Kasumi-1 (cell line): ENCODE measurements at regions not wholly inside any gene's neighbourhood (a gene's known extent, or its start where the extent isn't known, plus 50 kb on each side); places are given as distances from the start of the nearest gene placed in this dataset.

Experiments used
- DNase-seq, 2 experiments: peaks; one replicate each; lab custom pipeline; 2025; lab: John Stamatoyannopoulos, UW

DNA sequence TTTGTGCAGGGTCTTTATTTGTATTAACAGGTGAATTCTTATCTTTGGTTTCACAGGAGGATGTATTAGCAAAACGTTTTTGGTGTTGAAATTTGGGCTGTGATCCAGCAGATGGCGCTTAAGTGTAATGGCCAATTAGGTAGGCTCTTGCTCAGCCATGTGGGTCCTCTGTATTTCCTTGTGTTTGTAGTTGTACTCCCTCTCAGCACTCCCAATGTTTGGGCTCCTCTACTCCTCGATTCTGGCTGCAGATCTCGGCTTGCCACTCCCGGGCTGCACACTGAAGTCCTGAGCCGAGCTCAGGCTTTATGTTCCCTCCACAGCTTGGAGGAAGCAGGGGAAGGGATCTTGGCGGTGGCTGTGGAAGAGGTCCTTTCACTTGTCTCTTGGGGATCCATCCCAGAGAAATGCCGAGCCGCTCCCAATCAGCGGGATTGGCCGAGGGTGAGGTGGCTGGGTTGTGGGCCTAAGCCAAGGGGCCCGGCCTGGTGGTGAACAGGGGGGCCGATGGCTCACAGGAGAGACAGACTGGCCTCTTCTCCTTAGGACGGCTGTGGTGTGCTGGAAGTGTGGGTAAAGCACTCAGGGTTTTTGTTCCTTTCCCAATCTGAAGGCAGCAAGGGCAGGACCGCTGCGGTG, 133.7 kb downstream of the AEBP2 start:
- peak; percentile 84 to 85 for DNase-seq

DNA sequence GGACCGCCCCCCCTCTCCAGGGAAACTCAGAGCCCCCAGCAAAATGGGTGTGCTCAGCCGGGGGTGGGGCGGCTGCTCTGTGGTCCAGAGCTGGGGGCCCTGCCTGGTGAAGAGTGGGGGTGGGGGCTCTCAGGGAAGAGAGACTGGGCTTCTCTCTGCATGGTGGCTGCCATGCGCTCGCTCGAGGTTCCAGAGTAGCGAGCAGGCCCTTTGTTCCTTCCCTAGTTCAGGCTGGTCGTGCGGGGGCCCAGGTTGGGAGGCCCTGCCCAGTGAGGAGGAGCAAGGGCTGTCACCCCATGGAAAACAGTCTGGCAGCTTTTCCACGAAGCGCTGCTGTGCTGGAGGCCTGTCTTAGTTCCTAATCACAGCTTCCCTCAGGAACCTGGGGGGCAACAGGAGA, 134.6 kb downstream of the AEBP2 start:
- no peak for DNase-seq

DNA sequence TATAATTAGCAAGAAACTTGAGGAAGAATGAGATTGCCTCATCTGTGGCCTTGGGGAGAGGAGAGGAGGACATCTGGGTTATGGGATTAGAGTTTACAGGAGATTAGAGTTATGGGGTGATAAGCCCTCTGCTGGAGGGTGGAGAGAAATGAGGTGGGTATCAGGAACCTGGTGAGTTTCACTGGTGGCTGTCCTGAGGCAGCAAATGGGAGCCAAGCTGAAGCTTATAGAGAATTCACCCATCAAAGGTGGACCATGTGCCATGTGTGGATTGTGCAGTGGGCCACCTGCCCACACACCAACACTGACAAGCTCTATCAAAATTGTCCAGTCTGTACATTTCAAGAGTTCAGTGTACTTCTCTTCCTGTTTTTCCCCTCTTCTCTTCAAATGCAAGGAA, 135.3 kb downstream of the AEBP2 start:
- peak in 1 of 2 experiments; percentile 22 for DNase-seq

DNA sequence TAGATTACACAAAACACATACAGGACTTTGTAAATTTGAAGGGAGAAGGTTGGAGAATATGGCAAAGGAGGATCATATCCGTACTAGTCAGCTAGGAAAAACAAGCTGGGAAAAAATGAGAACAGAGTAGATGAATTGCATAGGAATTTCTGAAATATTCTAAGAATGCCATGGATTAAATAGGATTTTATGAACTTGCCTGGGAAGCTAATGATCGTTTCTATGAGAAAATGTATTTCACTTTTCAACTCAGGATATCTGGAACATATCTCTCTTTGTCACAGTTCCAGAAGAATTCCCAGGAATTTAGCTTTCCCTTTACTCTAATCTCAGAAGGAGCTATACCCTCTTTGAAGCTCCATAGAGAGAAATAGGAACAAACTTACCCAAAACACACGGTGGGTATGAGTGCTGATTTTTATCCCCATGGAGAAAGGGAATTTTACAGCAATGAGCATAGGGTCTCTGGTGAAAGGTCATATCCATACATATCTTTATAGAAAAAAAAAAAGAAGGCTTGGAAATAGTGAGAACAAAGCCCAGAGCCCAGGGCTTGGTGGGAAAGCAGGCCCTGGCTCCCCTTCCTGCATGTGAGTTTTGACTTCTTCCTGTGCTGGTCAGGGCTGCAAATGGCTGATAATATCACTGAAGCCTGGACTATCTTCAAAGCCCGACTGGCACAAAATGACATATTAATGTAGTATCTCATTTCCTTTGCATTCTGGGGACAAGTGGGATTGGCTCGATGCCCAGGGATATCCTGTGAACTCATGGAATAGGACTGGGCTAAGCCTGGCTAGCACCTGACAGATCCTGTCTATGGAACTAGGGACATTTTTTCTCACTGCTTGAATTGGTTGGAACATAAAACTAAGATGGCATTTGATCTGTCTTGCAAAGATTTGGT, 136.3 kb downstream of the AEBP2 start:
- no peak for DNase-seq

DNA sequence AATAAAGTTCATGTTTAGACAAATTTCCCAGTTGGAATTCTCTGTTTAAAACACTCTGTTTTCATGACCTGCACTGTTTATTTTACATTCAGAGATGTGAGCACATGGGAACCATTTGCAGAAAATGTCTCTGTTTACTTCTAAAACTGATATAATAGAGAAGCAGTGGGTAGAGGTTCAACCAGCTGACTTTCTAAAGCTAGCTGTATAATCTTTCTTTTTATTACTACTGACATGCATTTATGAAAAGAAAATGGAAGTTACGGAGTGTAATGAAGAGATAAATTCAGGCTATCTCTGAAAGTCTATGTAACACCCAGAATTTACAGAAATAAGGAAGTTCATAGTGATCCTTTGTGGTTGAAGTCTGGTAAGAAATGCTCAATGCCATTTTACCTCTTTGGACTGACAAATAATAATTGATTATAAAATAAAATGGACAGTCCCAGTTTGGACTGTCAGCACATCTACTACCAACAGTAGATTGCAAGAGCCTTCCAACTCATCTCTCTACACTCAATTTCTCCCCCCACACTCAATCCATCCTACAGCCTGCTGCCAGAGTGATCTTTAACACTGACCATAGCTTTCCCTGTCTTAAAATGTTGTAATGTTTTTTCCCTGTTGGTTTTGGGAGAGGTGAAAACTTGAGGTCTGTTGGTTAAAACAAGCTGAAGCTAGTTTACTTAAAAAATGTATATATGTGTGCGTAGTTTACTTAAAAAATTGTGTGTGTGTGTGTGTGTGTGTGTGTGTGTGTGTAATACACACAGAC, 137.4 kb downstream of the AEBP2 start:
- DNase-seq, result peak; percentile 60 to 74

DNA sequence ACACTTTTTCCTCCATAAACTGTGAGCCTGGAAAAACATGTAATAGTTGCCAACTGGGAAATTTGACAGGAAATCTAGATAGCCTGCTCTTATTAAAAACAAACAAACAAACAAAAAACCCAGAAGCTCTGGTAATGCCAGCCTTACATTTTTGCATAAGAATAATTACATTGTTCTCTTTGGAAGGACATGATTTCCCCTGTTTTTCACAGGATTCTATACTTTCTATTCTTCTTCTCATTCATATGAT, 137.9 kb downstream of the AEBP2 start:
- DNase-seq, result no peak

DNA sequence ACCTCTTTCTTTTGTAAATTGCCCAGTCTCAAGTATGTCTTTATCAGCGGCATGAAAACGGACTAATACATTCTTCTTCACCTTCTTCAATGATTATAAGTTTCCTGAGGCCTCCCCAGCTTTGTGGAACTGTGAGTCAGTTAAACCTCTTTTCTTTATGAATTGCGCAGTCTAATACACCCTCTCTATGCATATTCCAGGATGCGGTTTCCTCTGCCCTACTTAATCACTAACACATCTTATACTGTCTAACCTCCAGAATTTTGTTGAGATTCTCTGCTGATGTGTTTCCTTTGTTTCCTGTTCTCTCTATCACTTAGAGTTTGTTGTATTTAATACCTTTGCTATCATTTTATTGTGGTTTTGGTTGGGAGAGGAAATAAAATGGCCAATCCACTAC, 145.4 kb downstream of the AEBP2 start:
- DNase-seq, result no peak

DNA sequence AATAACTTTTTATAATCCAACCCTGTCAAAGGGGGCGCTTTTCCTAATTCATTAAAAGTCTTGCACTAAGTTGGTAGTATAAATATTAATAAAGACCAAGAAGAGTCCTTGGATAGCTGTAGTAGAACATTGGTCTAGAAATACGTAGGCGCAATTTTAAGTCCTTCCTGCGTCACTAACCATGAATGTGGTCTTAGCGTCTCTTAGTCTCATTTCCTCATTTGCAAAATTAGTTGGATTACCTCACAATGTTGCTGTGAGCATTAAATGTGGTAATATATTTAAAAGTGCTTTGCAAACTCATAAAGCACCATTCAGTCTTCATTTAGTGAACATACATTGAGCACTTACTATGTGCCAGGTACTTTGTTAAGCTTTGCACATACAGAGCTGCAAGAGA, 149.7 kb downstream of the AEBP2 start:
- DNase-seq, result no peak

DNA sequence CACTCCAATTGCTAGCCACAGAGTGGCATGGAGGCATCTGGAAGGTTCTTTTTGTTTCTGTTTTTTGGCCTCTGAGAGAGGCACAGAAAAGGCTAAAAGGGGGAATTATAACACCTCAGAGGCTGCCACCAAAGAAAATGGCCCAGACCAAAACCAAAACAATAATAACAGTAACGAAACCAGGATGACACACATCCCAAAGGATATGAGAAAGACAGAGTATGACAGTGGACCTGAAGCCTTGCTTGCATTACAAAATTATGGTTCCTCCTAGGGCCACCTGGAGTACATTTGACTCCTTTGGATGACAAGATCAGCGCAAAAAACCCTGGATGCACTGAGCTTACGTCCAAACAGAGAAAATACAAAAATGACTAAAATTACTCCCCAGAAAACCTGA, 152.7 kb downstream of the AEBP2 start:
- DNase-seq, result no peak

DNA sequence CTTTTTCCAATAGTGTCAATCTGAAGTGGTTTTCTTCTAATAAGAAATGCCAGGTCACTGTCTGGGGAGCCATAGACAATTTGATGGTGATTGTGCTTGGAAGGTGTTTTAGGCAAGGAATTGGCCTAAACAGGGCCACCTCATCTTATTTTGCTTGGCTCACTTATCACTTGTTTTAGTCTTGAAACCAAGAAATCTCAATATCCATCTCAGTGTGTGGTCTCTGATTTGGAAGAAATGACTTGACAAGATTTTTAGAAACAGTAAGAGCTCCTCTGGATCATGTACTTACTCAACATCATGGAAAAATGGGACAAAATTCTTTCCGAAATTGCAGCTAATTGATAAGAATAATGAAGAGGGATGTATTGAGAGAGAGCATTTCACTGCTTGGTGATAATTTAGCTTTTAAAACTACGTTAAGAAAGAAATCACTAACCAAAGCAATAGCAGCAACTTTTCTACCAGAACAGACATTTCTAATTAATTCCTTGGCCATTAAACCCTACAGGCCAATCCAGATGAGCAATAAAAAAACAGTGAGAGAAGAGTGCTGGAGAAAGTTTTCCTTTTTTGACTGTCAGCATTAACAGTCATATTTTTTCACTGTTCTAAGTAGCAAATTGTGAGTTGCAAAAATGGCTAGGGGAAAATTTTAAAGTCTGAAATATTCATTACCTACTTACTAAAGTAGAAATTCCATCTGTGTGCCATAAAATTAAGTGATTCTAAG, 157.3 kb downstream of the AEBP2 start:
- no peak for DNase-seq

DNA sequence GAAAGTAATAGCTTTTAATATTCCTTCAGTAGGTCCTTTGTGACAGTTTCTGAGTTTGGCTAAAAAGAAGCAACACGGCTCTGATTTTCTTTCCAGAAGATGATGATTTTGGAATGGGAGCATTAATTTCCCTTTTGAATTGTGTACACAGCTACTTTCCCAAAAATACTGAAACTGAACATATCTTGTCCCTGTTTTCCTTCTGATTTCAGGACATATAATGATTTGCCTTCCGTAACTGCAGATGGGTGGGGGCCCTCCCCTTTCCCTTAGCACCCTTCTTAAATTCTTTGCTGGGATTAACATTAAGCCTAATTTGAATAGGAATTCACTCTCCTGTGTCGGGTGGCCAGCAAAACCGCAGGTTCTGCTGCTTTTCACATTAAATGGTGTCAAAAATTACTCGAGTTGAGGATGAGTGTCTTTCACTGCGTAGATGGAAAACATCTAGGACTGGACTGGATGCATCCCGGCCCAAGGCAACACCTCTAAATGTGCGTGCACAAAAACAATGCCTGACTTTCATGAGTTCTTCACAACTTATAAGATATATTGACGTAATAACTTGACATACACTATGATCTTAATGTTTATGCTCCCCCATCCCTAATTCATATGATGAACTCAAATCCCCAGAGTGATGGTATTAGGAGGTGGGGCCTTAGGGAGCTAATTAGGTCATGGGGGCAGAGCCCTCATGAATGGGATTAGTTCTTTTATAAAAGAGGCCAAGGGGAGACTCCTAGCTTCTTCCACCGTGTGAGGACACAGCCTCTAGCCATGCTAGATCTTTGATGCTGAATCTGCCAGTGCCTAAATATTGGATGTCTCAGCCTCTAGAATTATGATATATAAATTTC, 158.1 kb downstream of the AEBP2 start:
- DNase-seq, result no peak

DNA sequence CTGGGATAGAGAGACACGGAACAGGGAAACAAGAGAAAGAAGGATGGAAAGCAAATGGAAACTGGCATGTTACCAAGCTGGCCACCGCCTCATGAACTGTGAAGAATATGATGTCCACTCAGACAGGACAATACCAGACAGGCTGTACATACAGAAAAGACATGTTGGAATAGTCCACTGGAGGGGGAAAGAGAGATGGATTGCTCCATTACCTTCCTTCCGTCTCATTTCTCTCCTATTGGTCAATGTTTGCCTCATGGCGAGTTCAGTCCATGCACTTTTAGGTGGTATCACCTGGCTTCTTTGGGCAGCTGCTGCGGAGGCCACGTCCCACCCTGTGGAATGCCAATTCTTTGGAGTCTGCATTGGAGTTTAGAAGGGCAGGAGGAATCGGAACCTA, 166.4 kb downstream of the AEBP2 start:
- no peak for DNase-seq

DNA sequence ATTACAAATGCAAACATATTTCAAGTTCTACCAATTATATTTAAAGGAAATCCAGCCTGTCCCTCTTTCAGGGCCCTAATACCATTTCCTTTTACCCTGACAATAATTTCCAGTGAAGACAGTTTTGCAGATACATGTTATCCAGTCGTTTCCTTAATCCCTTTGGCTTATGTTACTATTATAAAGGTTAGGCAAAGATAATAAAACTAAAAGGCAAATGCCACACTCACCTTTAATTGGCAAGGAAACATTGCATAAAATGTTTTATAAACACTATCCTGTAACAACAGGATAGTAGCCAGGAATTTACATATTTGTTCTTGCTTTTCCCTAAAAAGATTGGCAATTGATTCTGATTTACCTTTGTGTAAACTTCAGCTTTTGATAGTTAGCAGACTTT, 168.7 kb downstream of the AEBP2 start:
- DNase-seq, result no peak

DNA sequence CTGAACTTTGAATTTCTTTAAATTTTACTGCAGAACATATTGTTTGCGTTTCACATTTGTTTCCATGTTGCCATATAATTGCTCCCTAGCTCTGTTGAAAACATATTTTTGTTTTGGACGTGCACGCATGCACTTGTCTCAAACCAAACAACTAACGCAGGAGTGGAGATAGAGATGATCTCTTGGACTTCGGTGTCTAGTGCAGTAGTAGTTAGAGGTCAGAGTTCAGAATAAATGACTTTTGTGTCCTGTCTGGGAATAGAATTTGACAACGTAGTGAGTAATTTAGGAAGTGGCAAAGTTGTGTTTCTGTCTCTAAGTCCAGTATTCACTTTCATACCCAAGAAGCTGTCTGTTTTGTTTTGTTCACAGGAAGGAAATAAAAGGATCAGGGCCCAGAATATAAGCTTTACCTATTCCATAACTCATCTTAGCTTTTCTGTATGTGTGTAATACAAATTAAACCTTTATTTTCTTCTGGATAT, 173.8 kb downstream of the AEBP2 start:
- no peak for DNase-seq

DNA sequence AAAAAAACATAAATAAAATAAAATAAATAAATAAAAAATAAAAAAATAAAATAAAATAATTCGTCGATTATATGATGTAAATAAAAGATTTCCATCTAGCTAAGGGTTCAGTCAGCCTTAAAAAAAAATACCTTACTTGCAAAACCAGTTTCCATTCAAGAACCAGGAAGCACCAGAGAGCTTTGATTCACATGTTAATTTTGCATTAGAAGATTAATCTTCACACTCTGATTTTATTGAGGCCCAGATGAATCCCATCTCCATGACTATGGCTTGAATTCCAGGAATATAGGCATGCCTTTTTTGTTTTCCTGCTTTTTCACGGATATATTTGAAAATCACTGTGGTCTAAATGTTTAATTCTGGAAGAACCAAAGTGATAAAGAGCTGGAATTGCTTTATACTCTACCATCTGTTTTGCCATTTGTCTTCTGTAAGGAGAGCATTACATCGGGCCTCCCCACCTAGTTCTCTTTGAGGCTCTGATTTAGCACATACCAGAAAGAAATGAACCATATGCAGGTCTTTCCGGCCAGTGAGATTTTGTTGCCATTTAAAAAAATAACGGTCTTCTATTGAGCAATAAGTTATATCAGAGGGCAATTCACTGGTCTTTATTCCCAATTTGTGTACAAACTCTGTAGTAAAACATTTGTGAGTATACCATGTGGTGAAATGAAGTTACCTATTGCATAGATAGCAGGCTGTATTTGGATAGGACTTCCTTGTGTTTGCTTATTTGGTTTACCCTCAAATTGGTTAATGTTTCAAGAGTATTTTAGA, 175.5 kb downstream of the AEBP2 start:
- DNase-seq, result no peak

DNA sequence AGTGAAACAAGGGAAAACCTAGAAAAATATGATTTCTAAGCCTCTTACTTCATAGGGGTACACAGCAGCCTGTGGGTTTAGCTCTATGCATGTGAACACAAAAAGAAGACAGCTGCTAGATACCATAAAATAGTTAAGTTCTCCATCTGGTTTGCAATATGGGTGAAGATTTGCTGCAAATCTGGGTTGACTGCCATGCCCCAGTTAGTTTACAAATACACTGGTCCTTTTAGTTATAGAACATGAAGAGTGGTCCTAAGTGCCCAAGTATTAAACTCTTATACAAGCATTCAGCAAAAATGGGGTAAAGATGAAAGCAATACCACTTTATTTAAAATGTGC, 176.1 kb downstream of the AEBP2 start:
- no peak for DNase-seq

DNA sequence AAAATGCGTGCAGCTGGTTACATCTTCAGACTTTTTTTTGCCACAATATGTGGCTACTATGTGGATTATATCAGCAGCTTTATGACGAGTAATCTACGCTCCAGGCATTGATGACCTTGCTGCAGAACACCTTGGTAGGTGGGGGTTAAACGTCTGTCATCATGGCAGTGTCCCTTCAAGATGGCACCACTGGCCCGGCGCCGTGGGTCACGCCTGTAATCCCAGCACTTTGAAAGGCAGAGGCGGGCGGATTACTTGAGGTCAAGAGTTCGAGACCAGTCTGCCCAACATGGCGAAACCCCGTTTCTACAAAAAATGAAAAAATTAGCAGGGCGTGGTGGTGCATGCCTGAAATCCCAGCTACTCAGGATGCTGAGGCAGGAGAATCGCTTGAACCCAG, 177.5 kb downstream of the AEBP2 start:
- no peak for DNase-seq

DNA sequence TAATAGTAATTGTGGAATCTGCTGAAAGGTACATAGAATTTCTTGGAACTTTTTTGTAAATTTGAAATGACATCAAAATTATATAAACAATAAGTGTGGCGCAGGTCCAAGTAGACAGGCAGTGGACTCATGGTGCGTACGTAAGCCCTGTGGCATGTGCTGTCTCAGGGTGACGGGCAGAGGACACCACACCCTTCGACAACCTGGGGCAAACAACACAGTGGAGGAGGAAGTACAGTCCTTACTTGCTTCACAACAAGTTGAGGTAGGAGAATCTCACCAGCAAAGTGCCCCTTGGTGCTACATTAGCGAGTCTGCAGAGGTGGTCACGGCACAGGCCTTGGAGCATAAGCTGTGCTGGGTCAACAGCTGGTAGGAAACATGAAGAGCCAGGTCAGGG, 180.9 kb downstream of the AEBP2 start:
- no peak for DNase-seq

DNA sequence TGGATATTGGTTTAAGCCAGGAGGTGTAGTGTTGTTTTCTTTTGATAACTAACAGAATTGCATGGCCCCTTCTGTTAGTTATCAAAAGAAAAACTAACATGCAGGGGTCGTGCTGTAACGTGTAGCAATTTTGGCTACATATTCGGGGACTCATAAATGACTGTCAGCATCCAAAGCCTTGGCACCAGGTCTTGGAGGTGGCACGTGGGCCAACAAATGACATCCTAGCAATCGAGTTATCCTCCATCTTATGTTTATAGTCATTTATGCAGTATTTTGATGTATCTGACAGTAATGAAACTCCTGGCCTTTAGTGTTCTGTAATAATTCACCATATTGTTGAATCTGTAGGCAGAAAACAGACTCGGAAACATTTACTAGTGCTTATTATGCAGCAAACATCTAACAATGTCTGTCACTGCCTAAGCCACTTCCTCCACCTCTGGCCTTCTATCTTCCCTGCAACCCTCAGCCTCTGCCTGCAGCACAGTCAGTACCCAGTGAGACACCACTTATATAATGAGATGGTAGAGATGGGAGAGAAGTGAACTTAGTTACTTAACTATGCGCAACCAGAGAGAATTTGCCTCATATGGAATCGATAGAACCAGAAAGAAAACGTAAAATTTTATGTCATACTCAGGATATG, 184.6 kb downstream of the AEBP2 start:
- no peak for DNase-seq

DNA sequence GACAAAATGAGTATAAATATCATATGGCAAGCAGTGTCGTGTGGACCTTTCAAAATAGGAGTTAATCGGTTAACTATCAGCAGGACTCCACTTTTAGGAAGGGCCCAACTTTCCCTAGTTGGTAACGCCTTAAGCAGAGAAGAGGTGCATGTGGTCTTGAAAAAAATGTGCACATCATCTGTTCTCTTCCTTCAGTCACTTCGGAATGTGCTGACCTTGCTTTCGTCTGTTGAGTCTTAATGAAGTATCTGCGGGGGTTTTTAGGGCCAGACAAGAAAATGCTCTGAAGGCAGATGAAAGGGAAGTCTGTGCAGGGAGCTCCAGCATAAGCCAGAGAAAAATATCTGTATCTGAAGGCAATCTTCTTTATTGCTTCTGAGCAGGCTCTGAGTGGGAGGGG, 185.2 kb downstream of the AEBP2 start:
- no peak for DNase-seq
